Transverse colon (tissue), 4 donors: ENCODE measurements at regions not wholly inside any gene's neighbourhood (a gene's known extent, or its start where the extent isn't known, plus 50 kb on each side); places are given as distances from the start of the nearest gene placed in this dataset.

Experiments used
- CTCF ChIP-seq, 5 experiments: fragments of 200-600 bp in 3 of 5; fragments of 450-650 bp in 2 of 5; sonication (generic) in 3 of 5; IDR thresholded peaks; 1 replicate in 2 of 5; 2 replicates in 3 of 5; pipeline ENCODE4 v1.5.1; 2016 to 2017; ENCODE audit warnings: antibody characterized with exemption in 5 of 5, inconsistent platforms in 3 of 5, mild to moderate bottlenecking in 2 of 5, moderate library complexity in 1 of 5
- EP300 ChIP-seq: sonication (generic); formaldehyde crosslinking; IDR thresholded peaks from one replicate; pipeline ENCODE4 v1.6.1; 2017; ENCODE audit warnings: antibody characterized with exemption, low read depth
- POLR2A ChIP-seq: fragments of 450-650 bp; IDR thresholded peaks from one replicate; pipeline ENCODE4 v1.6.1; 2016; ENCODE audit warnings: antibody characterized with exemption, mild to moderate bottlenecking, moderate library complexity
- POLR2AphosphoS5 ChIP-seq, 3 donors: sonication (generic); formaldehyde crosslinking; IDR thresholded peaks; one replicate each; pipeline ENCODE4 v1.6.1; 2016; ENCODE audit warnings: antibody characterized with exemption in 3 of 3

GRCh38 chr14:99033951-99034350 is 238.0 kb downstream of the BCL11B start:
- TF ChIP-seq CTCF (IDR thresholded peaks at IDR 0.05) (no peak), POLR2A (no peak), POLR2AphosphoS5 (IDR thresholded peaks at IDR 0.05) (no peak), EP300 (no peak)
